ENCODE measurements at regions not wholly inside any gene's neighbourhood (a gene's known extent, or its start where the extent isn't known, plus 50 kb on each side); places are given as distances from the start of the nearest gene placed in this dataset.

DNA sequence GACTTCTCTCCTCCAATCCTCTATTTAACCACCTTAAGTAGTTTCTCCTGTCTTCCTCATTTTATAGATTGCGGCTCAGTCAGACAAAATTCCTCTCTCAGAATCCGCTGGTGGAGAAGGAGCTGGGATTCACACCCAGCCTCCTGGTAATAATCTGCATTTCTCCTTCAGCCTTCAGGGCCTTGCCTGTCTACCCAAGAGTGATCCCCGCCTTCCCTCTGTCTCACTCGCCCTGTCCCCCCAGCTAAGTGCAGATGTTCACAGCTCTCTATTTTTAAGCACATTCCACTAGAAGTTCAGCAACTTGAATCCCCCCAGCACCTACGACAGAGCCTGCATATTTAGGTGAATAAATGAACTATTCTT is 212.5 kb upstream of the HAAO start:
- TF ChIP-seq CTCF (IDR thresholded peaks at IDR 0.05) (no peak), POLR2AphosphoS5 (IDR thresholded peaks at IDR 0.05; ENCODE audit: low read depth, low read length) (no peak)

Data from Panc1 (cell line).